ENCODE measurements at regions not wholly inside any gene's neighbourhood (a gene's known extent, or its start where the extent isn't known, plus 50 kb on each side); places are given as distances from the start of the nearest gene placed in this dataset.

GRCh38 chr5:99088309-99088708 is 159.5 kb upstream of the CHD1 start:
- TF ChIP-seq CTCF (conservative IDR thresholded peaks at IDR 0.05 in 1 of 2, IDR thresholded peaks at IDR 0.05 in 1 of 2; ENCODE audit: extremely low read depth in 1 of 2, insufficient read depth in 1 of 2, low read depth in 1 of 2, low read length in 2 of 2): no peak
- no peak for TF ChIP-seq EZH2 (IDR thresholded peaks at IDR 0.05; ENCODE audit: borderline replicate concordance, low read length)

Measured in mammary epithelial cell (primary cell).